GM21390 (cell line): ENCODE measurements at regions not wholly inside any gene's neighbourhood (a gene's known extent, or its start where the extent isn't known, plus 50 kb on each side); places are given as distances from the start of the nearest gene placed in this dataset.

Source experiments
- ATAC-seq: cut with Tn5 transposase; IDR thresholded peaks from one replicate; pipeline ENCODE4 v1.9.1; 2021; ENCODE audit not compliant: unreplicated experiment

- no peak for ATAC-seq
These were observed 111.5 kb upstream of the PTCHD1 start for GRCh38 chrX:23223169-23223568.

- no peak for ATAC-seq
These were observed 106.2 kb upstream of the PTCHD1 start for GRCh38 chrX:23228454-23228853.

- no peak for ATAC-seq
These were observed 105.7 kb upstream of the PTCHD1 start for GRCh38 chrX:23228950-23229448.

GRCh38 chrX:23235051-23235450, 99.6 kb upstream of the PTCHD1 start:
- no peak for ATAC-seq

DNA sequence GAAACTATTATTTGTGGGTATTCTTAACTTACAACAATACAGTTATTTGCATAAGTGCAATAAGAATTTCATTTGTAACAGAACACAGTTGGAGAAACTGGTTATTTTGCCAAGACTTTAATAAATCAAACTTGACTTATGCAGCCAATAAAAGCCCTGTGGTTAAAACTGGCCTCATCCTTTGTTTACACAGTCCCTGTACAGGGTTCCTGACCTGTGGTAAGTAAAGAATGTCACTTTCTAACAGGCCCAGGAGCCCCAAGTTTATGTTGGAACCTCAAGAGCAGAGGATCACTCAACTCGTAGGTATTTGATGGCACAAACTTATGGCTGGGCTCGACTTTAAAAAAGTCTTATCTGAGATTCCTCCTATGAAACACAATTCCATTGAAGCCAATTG, 88.6 kb upstream of the PTCHD1 start:
- no peak for ATAC-seq

GRCh38 chrX:23248187-23248586, 86.5 kb upstream of the PTCHD1 start:
- no peak for ATAC-seq

DNA sequence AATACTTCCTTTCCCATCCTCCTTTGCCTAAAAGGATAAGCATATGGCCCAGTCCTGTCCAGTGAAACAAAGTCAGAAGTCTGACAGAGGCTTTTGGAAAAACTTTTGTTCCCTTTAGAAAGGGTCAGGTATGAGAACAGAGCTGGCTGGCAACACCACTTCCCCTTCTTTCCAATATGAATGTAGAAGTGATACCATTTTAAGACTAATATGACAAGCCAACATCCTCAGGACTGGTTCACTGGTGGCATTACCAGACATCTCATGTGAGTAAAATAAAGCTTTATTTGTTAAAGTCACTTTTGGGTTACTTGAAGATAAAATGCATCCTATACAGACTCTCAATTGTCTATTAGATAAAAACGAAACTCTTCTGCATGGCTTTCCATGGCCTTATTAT, 83.6 kb upstream of the PTCHD1 start:
- ATAC-seq: no peak

GRCh38 chrX:23263892-23264291, 70.8 kb upstream of the PTCHD1 start:
- no peak for ATAC-seq

DNA sequence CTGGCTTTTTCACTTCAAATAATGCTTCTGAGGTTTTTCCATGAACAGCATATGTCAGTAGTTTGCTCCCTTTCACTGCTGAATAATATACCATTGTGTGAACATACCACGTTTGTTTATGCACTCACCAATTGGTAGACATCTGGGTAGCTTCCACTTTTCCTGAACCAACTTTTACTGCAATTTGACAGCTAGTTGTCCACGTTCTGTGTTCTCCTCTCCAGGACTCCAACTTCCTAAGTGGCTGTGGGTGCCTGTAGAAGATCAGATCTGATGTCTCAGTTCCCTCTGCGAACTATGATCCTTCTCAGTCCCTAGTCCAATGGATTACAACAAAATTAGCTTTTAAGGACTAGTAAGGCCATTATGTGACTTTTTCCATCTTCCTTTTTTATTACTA, 64.7 kb upstream of the PTCHD1 start:
- no peak for ATAC-seq

DNA sequence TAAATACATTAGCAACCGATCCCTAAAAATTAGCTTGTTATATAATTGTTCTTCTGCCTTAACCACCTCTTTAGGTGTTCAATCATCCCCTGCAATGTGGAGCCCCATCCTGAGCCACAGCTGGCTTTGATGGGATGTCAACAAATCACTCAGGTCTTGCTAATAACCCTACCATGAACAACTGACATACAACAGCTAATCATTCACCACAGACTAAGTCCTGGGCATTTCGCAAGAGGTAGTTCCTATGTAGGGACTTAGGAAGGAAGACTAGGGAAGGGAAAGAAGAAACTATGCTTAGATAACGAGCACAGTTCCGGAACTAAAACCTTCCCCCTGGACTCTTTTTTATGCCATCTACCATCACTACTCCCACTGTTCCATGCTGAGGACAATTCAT, 63.6 kb upstream of the PTCHD1 start:
- ATAC-seq: no peak

- no peak for ATAC-seq
These were observed 58.2 kb upstream of the PTCHD1 start for GRCh38 chrX:23276475-23276874.
